ENCODE measurements at regions not wholly inside any gene's neighbourhood (a gene's known extent, or its start where the extent isn't known, plus 50 kb on each side); places are given as distances from the start of the nearest gene placed in this dataset.
"Not testable (repeated sequence)": the region's sequence is repeated elsewhere in the genome, so short reads cannot be mapped to it uniquely, and the experiment has no call there.

DNA sequence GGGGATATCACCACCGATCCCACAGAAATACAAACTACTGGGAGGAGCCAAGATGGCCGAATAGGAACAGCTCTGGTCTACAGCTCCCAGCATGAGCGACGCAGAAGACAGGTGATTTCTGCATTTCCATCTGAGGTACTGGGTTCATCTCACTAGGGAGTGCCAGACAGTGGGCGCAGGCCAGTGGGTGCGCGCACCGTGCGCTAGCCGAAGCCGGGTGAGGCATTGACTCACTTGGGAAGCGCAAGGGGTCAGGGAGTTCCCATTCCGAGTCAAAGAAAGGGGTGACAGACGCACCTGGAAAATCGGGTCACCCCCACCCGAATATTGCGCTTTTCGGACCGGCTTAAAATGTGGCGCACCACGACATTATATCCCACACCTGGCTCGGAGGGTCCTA is 261.2 kb downstream of the RMST start:
- TF ChIP-seq CTCF, EZH2phosphoT487 (IDR thresholded peaks at IDR 0.05; ENCODE audit: low read length): not testable (repeated sequence)
